K562 (cell line): ENCODE measurements at regions not wholly inside any gene's neighbourhood (a gene's known extent, or its start where the extent isn't known, plus 50 kb on each side); places are given as distances from the start of the nearest gene placed in this dataset.

Source experiments
- CEBPB ChIP-seq: fragments of 450-650 bp; IDR thresholded peaks from 2 replicates; pipeline ENCODE4 v1.6.1; 2016; ENCODE audit warnings: missing genetic modification characterization, missing compliant biosample characterization
- CTCF ChIP-seq, 3 experiments: IDR thresholded peaks in 2 of 3; conservative IDR thresholded peaks in 1 of 3; 2 replicates each; pipeline ENCODE4 v1.5.1; 2011 to 2012; ENCODE audit warnings: low read length in 3 of 3, mild to moderate bottlenecking in 3 of 3, control low read depth in 2 of 3, improper control_type of control experiment in 1 of 3, inconsistent platforms in 1 of 3, low read depth in 1 of 3, mixed read lengths in 1 of 3, moderate library complexity in 1 of 3; ENCODE audit not compliant: insufficient read depth in 2 of 3
- EHMT2 ChIP-seq: fragments of 450-650 bp; IDR thresholded peaks from 2 replicates; pipeline ENCODE4 v1.6.1; 2018; ENCODE audit warnings: antibody characterized with exemption
- EZH2 ChIP-seq: IDR thresholded peaks from 2 replicates; pipeline ENCODE4 v1.6.1; 2012; ENCODE audit warnings: low read depth, mild to moderate bottlenecking, inconsistent platforms, low read length, borderline replicate concordance
- MBD2 ChIP-seq: sonication (generic); IDR thresholded peaks from 2 replicates; pipeline ENCODE4 v1.6.1; 2016; ENCODE audit warnings: low read depth, borderline replicate concordance
- RAD21 ChIP-seq, 2 experiments: fragments of 250-450 bp in 1 of 2; fragments of 450-650 bp in 1 of 2; sonication (Bioruptor Pico) in 1 of 2; formaldehyde crosslinking in 1 of 2; IDR thresholded peaks in 1 of 2; conservative IDR thresholded peaks in 1 of 2; 2 replicates each; pipeline versions ENCODE4 v1.4.0 to v1.8.0; 2020 to 2022; ENCODE audit warnings: mild to moderate bottlenecking in 2 of 2, moderate library complexity in 1 of 2
- RBM39 ChIP-seq: fragments of 200-400 bp; formaldehyde crosslinking; optimal IDR thresholded peaks from 2 replicates; pipeline ENCODE3; 2018; ENCODE audit warnings: low read depth, low read length
- RFX5 ChIP-seq: IDR thresholded peaks from 2 replicates; pipeline ENCODE4 v1.6.1; 2011; ENCODE audit warnings: low read depth, mild to moderate bottlenecking, improper control_type of control experiment, low read length

GRCh38 chr6:71545905-71546304, 257.3 kb downstream of the OGFRL1 start:
- TF ChIP-seq EZH2 (no peak), CTCF (IDR thresholded peaks at IDR 0.05 in 2 of 3, conservative IDR thresholded peaks at IDR 0.05 in 1 of 3; ENCODE audit: insufficient read depth in 2 of 3, low read depth in 1 of 3, low read length in 3 of 3) (no peak), RAD21 (CRISPR knock-in tag; conservative IDR thresholded peaks at IDR 0.05 in 1 of 2, IDR thresholded peaks at IDR 0.05 in 1 of 2) (no peak), MBD2 (no peak), RBM39 (no peak), RFX5 (no peak), EHMT2 (no peak), CEBPB (0 out of 2 replicates have a peak, but pooled peaks have one; percentile 9)
